IMR-90 (cell line): ENCODE measurements at regions not wholly inside any gene's neighbourhood (a gene's known extent, or its start where the extent isn't known, plus 50 kb on each side); places are given as distances from the start of the nearest gene placed in this dataset.

ENCODE experiments used
- ATAC-seq: fragments of 200-7000 bp; cut with Tn5 transposase; 2 replicates; pipeline ENCODE4 v1.9.1; 2020; ENCODE audit warnings: low read depth, mild to moderate bottlenecking, moderate library complexity
- BruUV-seq: library from RNA; stranded (reverse); fragments of 400-500 nt; replicated peaks from 2 replicates; lab custom pipeline; 2021; lab: Mats Ljungman, UMichigan
- CTCF ChIA-PET: fragments of 300-600 bp; formaldehyde crosslinking; extraction: SDS; loops from one replicate; lab custom pipeline; 2021; ENCODE audit warnings: antibody characterized with exemption; lab: Yijun Ruan, JAX
- POLR2A ChIA-PET: fragments of 300-600 bp; sonication (Branson Sonifier 250); formaldehyde crosslinking; loops from one replicate; lab custom pipeline; 2022; ENCODE audit warnings: antibody characterized with exemption; ENCODE audit not compliant: unreplicated experiment; lab: Charles Lee
- DNase-seq: peaks from one replicate; pipeline ENCODE4 v3.0.0; 2013
- H2AFZ ChIP-seq: replicated peaks from 2 replicates; pipeline ENCODE3; 2013; ENCODE audit warnings: low read length, mild to moderate bottlenecking; ENCODE audit not compliant: poor library complexity
- H2AK5ac ChIP-seq: 2 replicates; pipeline ENCODE4 v1.6.1; 2013; ENCODE audit warnings: low read depth, low read length, inconsistent platforms
- H2AK9ac ChIP-seq: replicated peaks from 2 replicates; pipeline ENCODE3; 2013; ENCODE audit warnings: mild to moderate bottlenecking, low read depth, low read length, moderate library complexity; ENCODE audit not compliant: poor library complexity
- H2BK120ac ChIP-seq: 2 replicates; pipeline ENCODE4 v1.6.1; 2013; ENCODE audit warnings: low read depth, low read length, inconsistent platforms
- H2BK15ac ChIP-seq: 3 replicates; pipeline ENCODE4 v1.6.1; 2013; ENCODE audit warnings: low read depth, low read length, inconsistent platforms
- H2BK20ac ChIP-seq: 2 replicates; pipeline ENCODE4 v1.6.1; 2013; ENCODE audit warnings: low read depth, mild to moderate bottlenecking, inconsistent platforms, low read length, moderate library complexity
- H2BK5ac ChIP-seq: 2 replicates; pipeline ENCODE4 v1.6.1; 2013; ENCODE audit warnings: mild to moderate bottlenecking, low read depth, low read length, inconsistent platforms; ENCODE audit not compliant: poor library complexity, severe bottlenecking
- H3K14ac ChIP-seq: replicated peaks from 2 replicates; pipeline ENCODE4 v1.6.1; 2013; ENCODE audit warnings: low read depth, low read length, inconsistent platforms
- H3K18ac ChIP-seq: 2 replicates; pipeline ENCODE4 v1.6.1; 2013; ENCODE audit warnings: low read depth, low read length, control low read depth
- H3K23ac ChIP-seq: 2 replicates; pipeline ENCODE4 v1.6.1; 2013; ENCODE audit warnings: low read depth, low read length, inconsistent platforms
- H3K27ac ChIP-seq: 2 replicates; pipeline ENCODE4 v1.5.1; 2013; ENCODE audit warnings: mild to moderate bottlenecking, control low read depth, low read length; ENCODE audit not compliant: insufficient read depth
- H3K27me3 ChIP-seq: 2 replicates; pipeline ENCODE4 v1.6.1; 2013; ENCODE audit warnings: low read length; ENCODE audit not compliant: control insufficient read depth, insufficient read depth
- H3K36me3 ChIP-seq: 2 replicates; pipeline ENCODE4 v1.6.1; 2013; ENCODE audit warnings: low read length, mixed read lengths; ENCODE audit not compliant: control insufficient read depth, insufficient read depth
- H3K4ac ChIP-seq: 2 replicates; pipeline ENCODE4 v1.6.1; 2013; ENCODE audit warnings: low read depth, low read length, inconsistent platforms
- H3K4me1 ChIP-seq: 2 replicates; pipeline ENCODE4 v1.6.1; 2013; ENCODE audit warnings: low read length, mixed read lengths; ENCODE audit not compliant: control insufficient read depth, insufficient read depth
- H3K4me2 ChIP-seq: 2 replicates; pipeline ENCODE4 v1.6.1; 2013; ENCODE audit warnings: low read depth, mild to moderate bottlenecking, control low read depth, low read length, moderate library complexity
- H3K4me3 ChIP-seq: 2 replicates; pipeline ENCODE4 v1.5.1; 2013; ENCODE audit warnings: low read depth, mild to moderate bottlenecking, control low read depth, low read length, moderate library complexity; ENCODE audit not compliant: insufficient read depth
- H3K56ac ChIP-seq: 2 replicates; pipeline ENCODE4 v1.6.1; 2013; ENCODE audit warnings: low read length, inconsistent platforms; ENCODE audit not compliant: insufficient read depth; ENCODE audit errors: extremely low read depth
- H3K79me1 ChIP-seq, 2 experiments: 2 replicates each; pipeline ENCODE4 v1.6.1; 2013; ENCODE audit warnings: low read length in 2 of 2, inconsistent platforms in 1 of 2, low read depth in 1 of 2
- H3K9ac ChIP-seq: 2 replicates; pipeline ENCODE4 v1.6.1; 2013; ENCODE audit warnings: low read depth, low read length, control low read depth
- H3K9me1 ChIP-seq: 2 replicates; pipeline ENCODE4 v1.6.1; 2013; ENCODE audit warnings: low read length, inconsistent platforms; ENCODE audit not compliant: insufficient read depth
- H3K9me3 ChIP-seq: 2 replicates; pipeline ENCODE4 v1.6.1; 2013; ENCODE audit warnings: low read length; ENCODE audit not compliant: control insufficient read depth, insufficient read depth
- H4K20me1 ChIP-seq: 2 replicates; pipeline ENCODE4 v1.6.1; 2013; ENCODE audit warnings: low read length, inconsistent platforms; ENCODE audit not compliant: insufficient read depth
- H4K5ac ChIP-seq: 2 replicates; pipeline ENCODE4 v1.6.1; 2013; ENCODE audit warnings: mild to moderate bottlenecking, low read depth, low read length, control low read depth
- H4K8ac ChIP-seq, 2 experiments: 2 replicates each; pipeline ENCODE4 v1.6.1; 2013; ENCODE audit warnings: low read depth in 2 of 2, low read length in 2 of 2, control low read depth in 1 of 2, inconsistent platforms in 1 of 2
- H4K91ac ChIP-seq: 2 replicates; pipeline ENCODE4 v1.6.1; 2013; ENCODE audit warnings: low read depth, low read length, inconsistent platforms; ENCODE audit not compliant: insufficient read depth
- BHLHE40 ChIP-seq: fragments of 150-350 bp; IDR thresholded peaks from 2 replicates; pipeline ENCODE4 v1.6.1; 2016; ENCODE audit warnings: mild to moderate bottlenecking, low read depth, low read length
- CTCF ChIP-seq: conservative IDR thresholded peaks from 2 replicates; pipeline ENCODE4 v1.5.1; 2012; ENCODE audit warnings: mild to moderate bottlenecking, low read depth, low read length, improper control_type of control experiment
- ELK1 ChIP-seq: fragments of 150-350 bp; IDR thresholded peaks from 2 replicates; pipeline ENCODE4 v1.6.1; 2016; ENCODE audit warnings: low read depth, mild to moderate bottlenecking, low read length, moderate library complexity, borderline replicate concordance
- MAFK ChIP-seq: IDR thresholded peaks from 2 replicates; pipeline ENCODE4 v1.6.1; 2012; ENCODE audit warnings: low read depth, low read length, improper control_type of control experiment
- MAZ ChIP-seq: IDR thresholded peaks from 2 replicates; pipeline ENCODE4 v1.6.1; 2012; ENCODE audit warnings: low read depth, mild to moderate bottlenecking, low read length, improper control_type of control experiment, moderate library complexity, borderline replicate concordance
- MXI1 ChIP-seq: IDR thresholded peaks from 2 replicates; pipeline ENCODE4 v1.6.1; 2012; ENCODE audit warnings: low read depth, mild to moderate bottlenecking, low read length, moderate library complexity, borderline replicate concordance
- POLR2A ChIP-seq: IDR thresholded peaks from 2 replicates; pipeline ENCODE4 v1.6.1; 2012; ENCODE audit warnings: mild to moderate bottlenecking, low read depth, low read length
- RAD21 ChIP-seq: IDR thresholded peaks from 2 replicates; pipeline ENCODE4 v1.6.1; 2012; ENCODE audit warnings: low read length, improper control_type of control experiment
- RCOR1 ChIP-seq: IDR thresholded peaks from 2 replicates; pipeline ENCODE4 v1.6.1; 2012; ENCODE audit warnings: mild to moderate bottlenecking, low read length, improper control_type of control experiment; ENCODE audit not compliant: insufficient replicate concordance
- SMC3 ChIP-seq: fragments of 150-350 bp; IDR thresholded peaks from 2 replicates; pipeline ENCODE4 v1.6.1; 2016; ENCODE audit warnings: low read depth, mild to moderate bottlenecking, antibody characterized with exemption, low read length, moderate library complexity
- USF2 ChIP-seq: fragments of 150-350 bp; IDR thresholded peaks from 2 replicates; pipeline ENCODE4 v1.6.1; 2017; ENCODE audit warnings: mild to moderate bottlenecking, antibody characterized with exemption, low read length, low read depth
- WGBS, 2 experiments: methylation state at CpG; one replicate each; pipeline versions ENCODE4 v1.1.5 to v1.1.7; 2013; ENCODE audit warnings: missing lambda C conversion rate in 2 of 2; ENCODE audit not compliant: insufficient read length in 1 of 2; ENCODE audit errors: extremely low coverage in 2 of 2; 5-methylcytosine and 5-hydroxymethylcytosine counted together
- dilution Hi-C: fragments of 300-500 bp; cut with HindIII; formaldehyde crosslinking; loops from one replicate; pipeline ENCODE4 v1.14.3; 2018; ENCODE audit warnings: low sequenced_read_pairs; ENCODE audit not compliant: unreplicated experiment
- in situ Hi-C: fragments of 300-500 bp; cut with MboI; formaldehyde crosslinking; loops from 3 replicates; pipeline ENCODE4 v1.14.3; 2019; ENCODE audit warnings: low sequenced_read_pairs, inconsistent platforms, mixed read lengths
- intact Hi-C: fragments of 100-400 bp; cut with micrococcal nuclease; formaldehyde crosslinking; loops from 2 replicates; pipeline ENCODE4 v1.10.0; 2022

- Histone ChIP-seq H3K9me1 (no peaks in the 10 kb centered on the region; the same call in 1 of the 2 replicates), H3K14ac (no peak overlapping the region), H2BK120ac (no peak overlapping the region), H2AK5ac (no peak overlapping the region), H2BK20ac (no peak overlapping the region), H3K4ac (no peak overlapping the region), H2AFZ (no peak overlapping the region), H2BK15ac (no peak overlapping the region), H3K27me3 (no peaks in the 10 kb centered on the region), H3K79me1 (no peaks in the 10 kb centered on the region), H4K8ac (no peak overlapping the region), H4K91ac (no peak overlapping the region), H4K5ac (no peak overlapping the region), H3K4me2 (no peak overlapping the region), H3K56ac (no peak overlapping the region), H3K23ac (no peak overlapping the region), H3K4me1 (no peaks in the 10 kb centered on the region), H4K20me1 (no peaks in the 10 kb centered on the region), H3K9me3 (no peaks in the 10 kb centered on the region), H3K4me3 (no peak overlapping the region), H3K18ac (no peak overlapping the region), H3K9ac (no peak overlapping the region), H3K36me3 (no peaks in the 10 kb centered on the region), H2BK5ac (no peak overlapping the region), H3K27ac (no peak overlapping the region), H2AK9ac (no peak overlapping the region)
- DNase-seq (no peak), ATAC-seq (no peak)
- ChIA-PET CTCF (interaction anchor here (1.5 kb wide), 1 partner anchor 10 kb away, joined by 5 read pairs; no protein-coding TSS in a partner anchor), POLR2A (no interaction called here)
- dilution Hi-C loops (no loop called here), in situ Hi-C loops (no loop called here), intact Hi-C loops (no loop called here)
- 100% methylated on average over 1 of the region's 2 CpGs; no CpG with 5 or more reads in 1 of the 2 experiments for WGBS, 2 experiments
- no TSS peak for BruUV-seq
- no peak for TF ChIP-seq RAD21
- no peak for TF ChIP-seq USF2
- TF ChIP-seq POLR2A, result no peak
- TF ChIP-seq SMC3, result no peak
- TF ChIP-seq CTCF, result no peak
- TF ChIP-seq MAZ, result no peak
- TF ChIP-seq RCOR1, result no peak
- no peak for TF ChIP-seq ELK1
- no peak for TF ChIP-seq BHLHE40
- TF ChIP-seq MAFK, result no peak
- no peak for TF ChIP-seq MXI1
These were observed 65.9 kb upstream of the EDN1 start for GRCh38 chr6:12224251-12224650.
